H9 (cell line): ENCODE measurements at regions not wholly inside any gene's neighbourhood (a gene's known extent, or its start where the extent isn't known, plus 50 kb on each side); places are given as distances from the start of the nearest gene placed in this dataset.

Experiments
- DNase-seq: peaks from one replicate; pipeline ENCODE4 v3.0.0-alpha.2; 2017
- H2AFZ ChIP-seq: one replicate; pipeline ENCODE4 v1.6.1; 2013; ENCODE audit warnings: mild to moderate bottlenecking, low read length, control low read depth, moderate library complexity
- H2AK5ac ChIP-seq: 2 replicates; pipeline ENCODE4 v1.6.1; 2013; ENCODE audit warnings: low read length, control low read depth, mixed read lengths; ENCODE audit not compliant: insufficient read length
- H2BK120ac ChIP-seq: one replicate; pipeline ENCODE4 v1.6.1; 2013; ENCODE audit warnings: low read depth, mild to moderate bottlenecking, low read length, control low read depth, inconsistent platforms; ENCODE audit not compliant: poor library complexity, severe bottlenecking
- H2BK12ac ChIP-seq: 2 replicates; pipeline ENCODE4 v1.6.1; 2013; ENCODE audit warnings: low read length, control low read depth, mixed read lengths, low read depth; ENCODE audit not compliant: insufficient read length
- H2BK15ac ChIP-seq: 2 replicates; pipeline ENCODE4 v1.6.1; 2013; ENCODE audit warnings: low read depth, low read length, control low read depth
- H2BK20ac ChIP-seq: one replicate; pipeline ENCODE4 v1.6.1; 2013; ENCODE audit warnings: low read depth, mild to moderate bottlenecking, low read length, control low read depth, inconsistent platforms; ENCODE audit not compliant: poor library complexity, severe bottlenecking
- H2BK5ac ChIP-seq: 2 replicates; pipeline ENCODE4 v1.6.1; 2013; ENCODE audit warnings: low read length, control low read depth, mixed read lengths; ENCODE audit not compliant: insufficient read length
- H3K14ac ChIP-seq: 2 replicates; pipeline ENCODE4 v1.6.1; 2013; ENCODE audit warnings: low read length, control low read depth; ENCODE audit not compliant: insufficient read depth
- H3K18ac ChIP-seq: 2 replicates; pipeline ENCODE4 v1.6.1; 2013; ENCODE audit warnings: low read depth, mild to moderate bottlenecking, mixed read lengths, low read length, control low read depth; ENCODE audit not compliant: insufficient read length
- H3K23ac ChIP-seq: 2 replicates; pipeline ENCODE4 v1.6.1; 2013; ENCODE audit warnings: low read length, control low read depth, mixed read lengths, low read depth; ENCODE audit not compliant: insufficient read length
- H3K23me2 ChIP-seq: 2 replicates; pipeline ENCODE4 v1.6.1; 2013; ENCODE audit warnings: low read depth, mild to moderate bottlenecking, mixed read lengths, low read length, control low read depth; ENCODE audit not compliant: insufficient read length, poor library complexity, severe bottlenecking
- H3K27ac ChIP-seq: 2 replicates; pipeline ENCODE4 v1.5.1; 2013; ENCODE audit warnings: low read length, control low read depth, mixed read lengths, low read depth; ENCODE audit not compliant: insufficient read length
- H3K27me3 ChIP-seq: 2 replicates; pipeline ENCODE4 v1.6.1; 2013; ENCODE audit warnings: low read length, control low read depth, inconsistent platforms; ENCODE audit not compliant: insufficient read depth
- H3K4ac ChIP-seq: 2 replicates; pipeline ENCODE4 v1.6.1; 2013; ENCODE audit warnings: low read depth, mild to moderate bottlenecking, control low read depth, inconsistent platforms, low read length, moderate library complexity
- H3K4me1 ChIP-seq: 2 replicates; pipeline ENCODE4 v1.6.1; 2013; ENCODE audit warnings: low read length, control low read depth, inconsistent platforms; ENCODE audit not compliant: insufficient read depth
- H3K4me2 ChIP-seq: 2 replicates; pipeline ENCODE4 v1.6.1; 2013; ENCODE audit warnings: low read length, control low read depth, mixed read lengths; ENCODE audit not compliant: insufficient read length, insufficient read depth
- H3K56ac ChIP-seq: 2 replicates; pipeline ENCODE4 v1.6.1; 2013; ENCODE audit warnings: low read depth, mild to moderate bottlenecking, mixed read lengths, low read length, control low read depth; ENCODE audit not compliant: insufficient read length
- H3K79me1 ChIP-seq: 2 replicates; pipeline ENCODE4 v1.6.1; 2013; ENCODE audit warnings: low read depth, mild to moderate bottlenecking, moderate library complexity, low read length, control low read depth, inconsistent platforms; ENCODE audit not compliant: insufficient read depth, poor library complexity, severe bottlenecking
- H3K79me2 ChIP-seq: 2 replicates; pipeline ENCODE4 v1.6.1; 2013; ENCODE audit warnings: low read length, control low read depth, inconsistent platforms; ENCODE audit not compliant: insufficient read depth
- H3K9ac ChIP-seq: 2 replicates; pipeline ENCODE4 v1.6.1; 2013; ENCODE audit warnings: low read length, control low read depth, mixed read lengths; ENCODE audit not compliant: insufficient read length; ENCODE audit errors: extremely low read depth
- H3K9me3 ChIP-seq: one replicate; pipeline ENCODE4 v1.6.1; 2013; ENCODE audit warnings: low read depth, low read length, inconsistent platforms; ENCODE audit not compliant: control insufficient read depth
- H3T11ph ChIP-seq: one replicate; pipeline ENCODE4 v1.6.1; 2013; ENCODE audit warnings: mild to moderate bottlenecking, low read length, control low read depth, inconsistent platforms
- H4K20me1 ChIP-seq: one replicate; pipeline ENCODE4 v1.6.1; 2013; ENCODE audit not compliant: control insufficient read depth, insufficient read length, insufficient read depth
- H4K5ac ChIP-seq: 2 replicates; pipeline ENCODE4 v1.6.1; 2013; ENCODE audit warnings: low read depth, mild to moderate bottlenecking, mixed read lengths, low read length, control low read depth; ENCODE audit not compliant: insufficient read length
- H4K8ac ChIP-seq: replicated peaks from 2 replicates; pipeline ENCODE4 v1.6.1; 2013; ENCODE audit warnings: low read length, control low read depth, mixed read lengths, low read depth; ENCODE audit not compliant: insufficient read length
- H4K91ac ChIP-seq: 2 replicates; pipeline ENCODE4 v1.6.1; 2013; ENCODE audit warnings: low read depth, mild to moderate bottlenecking, moderate library complexity, mixed read lengths, low read length, control low read depth; ENCODE audit not compliant: insufficient read length
- H3K27ac Mint-ChIP-seq, 3 experiments: 2 replicates in 2 of 3; 3 replicates in 1 of 3; pipeline ENCODE4 v1.8.0; 2020 to 2021; ENCODE audit warnings: mixed read lengths in 3 of 3, mild to moderate bottlenecking in 1 of 3, moderate library complexity in 1 of 3
- H3K27me3 Mint-ChIP-seq: 2 replicates; pipeline ENCODE4 v1.8.0; 2021; ENCODE audit warnings: low read depth, mild to moderate bottlenecking, moderate library complexity, mixed read lengths
- H3K36me3 Mint-ChIP-seq, 3 experiments: 2 replicates in 2 of 3; 3 replicates in 1 of 3; pipeline ENCODE4 v1.8.0; 2020 to 2021; ENCODE audit warnings: low read depth in 3 of 3, mixed read lengths in 3 of 3; ENCODE audit not compliant: insufficient read depth in 1 of 3
- H3K4me1 Mint-ChIP-seq, 2 experiments: 2 replicates each; pipeline ENCODE4 v1.8.0; 2020; ENCODE audit warnings: mixed read lengths in 2 of 2
- H3K4me3 Mint-ChIP-seq, 2 experiments: 2 replicates in 1 of 2; 3 replicates in 1 of 2; pipeline ENCODE4 v1.8.0; 2020 to 2021; ENCODE audit warnings: mild to moderate bottlenecking in 2 of 2, mixed read lengths in 2 of 2, moderate library complexity in 1 of 2
- H3K9me3 Mint-ChIP-seq, 2 experiments: 2 replicates in 1 of 2; 3 replicates in 1 of 2; pipeline ENCODE4 v1.8.0; 2020; ENCODE audit warnings: mild to moderate bottlenecking in 2 of 2, mixed read lengths in 2 of 2, moderate library complexity in 1 of 2
- CTCF ChIP-seq: fragments of 200-600 bp; sonication (generic); conservative IDR thresholded peaks from 3 replicates; pipeline ENCODE4 v1.8.0; 2021; ENCODE audit warnings: antibody characterized with exemption, mild to moderate bottlenecking
- WGBS: extraction: QIAGEN DNeasy Blood & Tissue Kit; methylation state at CpG from one replicate; pipeline ENCODE4 v1.1.7; 2013; ENCODE audit warnings: missing lambda C conversion rate, low lambda C conversion rate, mixed read lengths; ENCODE audit not compliant: insufficient read length; ENCODE audit errors: extremely low coverage; 5-methylcytosine and 5-hydroxymethylcytosine counted together

GRCh38 chr2:153294199-153294786, 184.3 kb downstream of the RPRM start:
- H3K4me1 Mint-ChIP-seq = peaks cover 16 to 19% of the 10 kb centered on the region in 2 experiments
- H4K8ac ChIP-seq = no peak overlapping the region
- no peak overlapping the region for H2BK20ac ChIP-seq
- no CpG with 5 or more reads among the region's 2 CpGs for WGBS
- no peak overlapping the region for H3K56ac ChIP-seq
- H3K14ac ChIP-seq = no peak overlapping the region
- no peak overlapping the region for H2BK5ac ChIP-seq
- no peaks in the 10 kb centered on the region for H3K9me3 ChIP-seq
- no peak overlapping the region for H3K4me2 ChIP-seq
- no peaks in the 10 kb centered on the region for H3K23me2 ChIP-seq
- H4K20me1 ChIP-seq = no peaks in the 10 kb centered on the region
- H3K27ac ChIP-seq = no peak overlapping the region
- H3K9ac ChIP-seq = no peak overlapping the region
- no peaks in the 10 kb centered on the region for H3K27me3 ChIP-seq
- no peaks in the 10 kb centered on the region for H3K79me2 ChIP-seq
- no peak overlapping the region for H2BK12ac ChIP-seq
- no peak overlapping the region for H3K4me3 Mint-ChIP-seq
- no peak overlapping the region for H4K91ac ChIP-seq
- H4K5ac ChIP-seq = no peak overlapping the region
- no peak overlapping the region for H2AFZ ChIP-seq
- H3K9me3 Mint-ChIP-seq = no peaks in the 10 kb centered on the region
- no peak overlapping the region for H2AK5ac ChIP-seq
- no peak overlapping the region for H3T11ph ChIP-seq
- H3K27me3 Mint-ChIP-seq = no peaks in the 10 kb centered on the region
- no peak overlapping the region for H3K23ac ChIP-seq
- H3K79me1 ChIP-seq = no peaks in the 10 kb centered on the region
- no peak overlapping the region for H2BK120ac ChIP-seq
- no peak overlapping the region for H3K18ac ChIP-seq
- no peak overlapping the region for H3K27ac Mint-ChIP-seq
- no peak for TF ChIP-seq CTCF
- H3K4ac ChIP-seq = no peak overlapping the region
- H3K36me3 Mint-ChIP-seq = no peaks in the 10 kb centered on the region
- H2BK15ac ChIP-seq = no peak overlapping the region
- no peaks in the 10 kb centered on the region for H3K4me1 ChIP-seq
- no peak for DNase-seq
